CD4-positive, alpha-beta T cell treated with Interferon alpha-2 for 1 hour (primary cell): ENCODE measurements at regions not wholly inside any gene's neighbourhood (a gene's known extent, or its start where the extent isn't known, plus 50 kb on each side); places are given as distances from the start of the nearest gene placed in this dataset.

Experiments
- DNase-seq, 2 donors: peaks; one replicate each; pipeline ENCODE4 v3.0.0-alpha.2; 2020 to 2022

DNA sequence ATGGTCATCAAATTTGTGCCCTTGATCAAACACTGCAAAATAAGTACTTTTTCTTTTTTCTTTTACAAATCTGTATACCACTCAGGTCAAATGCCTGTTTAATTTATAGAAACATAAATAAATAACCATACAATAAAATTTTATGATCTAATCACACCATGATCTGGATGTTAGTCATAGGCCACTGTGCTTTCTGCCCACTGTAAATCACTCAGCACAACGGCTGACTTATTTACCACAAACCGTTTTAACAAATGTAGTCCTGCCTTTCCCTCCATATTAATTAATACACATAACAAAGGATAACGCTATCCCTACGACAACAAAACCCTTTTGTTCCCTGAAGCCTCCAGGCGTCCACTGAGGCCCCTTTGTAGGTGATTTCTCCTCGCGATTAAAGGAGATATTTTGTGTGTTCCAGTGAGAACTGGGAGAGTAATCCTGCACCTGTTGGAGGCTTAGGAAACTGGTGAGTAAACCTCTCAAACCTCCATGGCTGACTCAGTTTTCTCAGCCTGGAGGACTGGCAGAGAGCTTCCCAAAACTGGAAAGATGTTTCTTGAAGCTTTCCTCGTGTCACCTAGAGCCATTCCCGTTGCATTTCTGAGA is 477.1 kb upstream of the SGCG start:
- DNase-seq, result no peak

DNA sequence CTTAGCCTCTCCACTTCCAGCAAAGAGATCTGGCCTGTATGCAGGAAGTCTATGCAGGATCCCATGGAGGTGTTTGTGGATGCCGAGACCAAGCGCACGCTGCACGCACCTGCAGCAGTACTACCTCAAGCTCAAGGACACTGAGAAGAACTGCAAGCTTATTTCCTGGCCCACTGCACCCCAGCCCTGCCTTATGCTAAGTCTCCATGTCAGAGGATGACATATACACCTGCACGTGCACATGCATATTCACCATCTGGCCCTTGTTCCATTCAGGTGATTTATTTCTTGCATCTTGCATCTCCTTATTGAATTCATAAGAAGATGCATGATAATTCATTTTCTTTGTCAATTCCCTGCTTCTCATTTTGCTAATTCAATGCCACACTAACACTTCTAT is 472.8 kb upstream of the SGCG start:
- no peak for DNase-seq

DNA sequence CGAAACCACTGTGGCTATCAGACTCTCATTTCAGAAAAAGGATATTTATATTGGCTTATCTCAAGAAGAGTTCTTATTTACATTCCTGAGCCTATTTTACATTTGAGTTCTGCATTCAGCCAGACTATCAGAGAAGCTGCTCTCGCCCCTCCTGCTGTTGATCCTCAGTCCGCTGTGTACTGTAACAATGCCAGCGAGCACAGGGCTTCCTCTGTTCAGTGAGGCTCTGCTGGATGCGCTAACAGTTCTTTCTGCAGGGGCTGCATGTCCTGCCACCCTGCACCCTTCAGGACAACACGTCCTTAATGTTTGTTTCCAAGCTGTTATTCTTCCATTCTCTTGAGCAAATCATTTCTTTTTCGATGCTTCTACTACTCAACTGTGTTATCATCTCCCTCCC is 463.7 kb upstream of the SGCG start:
- no peak for DNase-seq

- DNase-seq, result no peak
These were observed 454.1 kb upstream of the SGCG start for GRCh38 chr13:22726726-22727125.

DNA sequence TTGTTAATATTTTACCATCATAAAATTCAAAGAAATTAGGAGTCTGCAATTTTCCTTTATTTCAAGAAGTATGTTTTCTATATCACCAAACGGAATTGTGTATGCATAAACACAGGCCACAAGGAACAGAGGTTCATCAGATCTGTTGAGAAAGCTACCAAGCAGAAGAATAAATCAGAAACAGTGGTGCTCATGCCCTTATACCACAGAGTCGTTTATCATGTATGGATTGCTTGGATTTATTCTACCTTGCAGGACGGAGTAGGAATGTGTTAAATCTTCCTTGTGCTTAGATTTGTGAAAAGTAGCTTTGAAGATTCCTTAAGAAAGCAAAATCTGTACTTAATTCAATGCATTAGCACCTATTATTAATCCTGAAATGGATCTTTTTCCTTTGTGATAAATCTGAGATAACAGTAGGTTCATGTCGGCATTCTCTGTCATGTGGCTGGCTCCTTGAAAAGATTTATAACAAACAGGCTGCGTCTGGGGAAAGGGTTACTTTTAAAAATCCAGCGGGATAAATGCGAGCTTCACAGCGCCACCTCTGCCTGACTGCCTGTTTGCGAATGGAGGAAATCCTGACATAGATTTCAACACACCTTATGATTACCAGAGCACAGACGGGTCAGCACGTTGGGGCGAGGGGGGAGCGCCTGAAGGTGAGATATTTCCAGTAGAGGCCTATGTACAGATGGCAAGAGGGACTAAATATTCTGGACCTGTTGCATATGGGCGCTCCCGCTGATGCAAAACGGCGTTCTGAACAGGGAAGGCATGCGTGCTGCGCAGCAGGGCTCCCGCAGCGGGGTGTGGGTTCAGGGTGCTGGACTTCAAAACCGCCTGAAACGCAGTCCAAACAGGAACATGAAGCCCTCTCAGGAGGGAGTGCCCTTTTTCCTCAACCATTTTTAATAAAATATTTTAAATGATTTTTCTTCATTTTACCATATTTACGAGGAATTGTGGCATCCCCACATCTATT is 445.5 kb upstream of the SGCG start:
- DNase-seq, result no peak

DNA sequence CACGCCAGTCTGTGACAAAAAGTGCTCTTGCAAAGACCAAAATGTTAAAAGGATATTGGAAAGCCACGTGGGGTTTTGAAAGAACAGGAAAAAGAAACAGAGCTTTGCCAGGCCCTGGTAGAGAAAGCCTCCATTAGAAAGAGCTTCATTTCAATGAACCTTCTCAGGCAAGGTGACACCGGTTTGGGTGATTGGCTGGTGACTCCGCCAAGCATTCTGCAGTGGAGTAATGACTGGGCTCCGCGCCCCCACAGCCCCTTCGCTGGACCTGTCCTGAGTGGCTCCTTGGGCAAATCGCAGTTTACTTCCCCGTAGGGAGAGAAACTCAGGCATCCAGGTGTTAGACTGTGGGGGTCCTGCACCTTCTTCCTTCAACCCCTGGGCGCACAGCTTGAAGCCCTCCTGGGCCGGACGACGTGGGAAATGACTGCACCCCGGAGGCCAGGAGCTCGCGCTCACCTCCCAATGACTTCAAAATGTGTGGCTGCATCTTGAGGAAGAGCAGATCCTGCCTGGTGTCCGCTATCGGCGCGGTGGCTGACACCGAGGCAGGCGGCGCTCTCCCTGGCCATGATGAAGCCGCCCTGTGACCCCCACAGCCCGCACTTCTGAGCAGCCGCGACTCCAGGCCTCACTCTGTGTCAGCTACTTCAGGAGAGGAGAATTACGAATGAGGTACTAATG is 444.6 kb upstream of the SGCG start:
- DNase-seq, result no peak

GRCh38 chr13:22736768-22737092 is 444.0 kb upstream of the SGCG start:
- no peak for DNase-seq

- no peak for DNase-seq
These were observed 442.4 kb upstream of the SGCG start for GRCh38 chr13:22738357-22738756.

- no peak for DNase-seq
These were observed 440.5 kb upstream of the SGCG start for GRCh38 chr13:22740264-22740663.

GRCh38 chr13:22744688-22745452 is 435.9 kb upstream of the SGCG start:
- no peak for DNase-seq

DNA sequence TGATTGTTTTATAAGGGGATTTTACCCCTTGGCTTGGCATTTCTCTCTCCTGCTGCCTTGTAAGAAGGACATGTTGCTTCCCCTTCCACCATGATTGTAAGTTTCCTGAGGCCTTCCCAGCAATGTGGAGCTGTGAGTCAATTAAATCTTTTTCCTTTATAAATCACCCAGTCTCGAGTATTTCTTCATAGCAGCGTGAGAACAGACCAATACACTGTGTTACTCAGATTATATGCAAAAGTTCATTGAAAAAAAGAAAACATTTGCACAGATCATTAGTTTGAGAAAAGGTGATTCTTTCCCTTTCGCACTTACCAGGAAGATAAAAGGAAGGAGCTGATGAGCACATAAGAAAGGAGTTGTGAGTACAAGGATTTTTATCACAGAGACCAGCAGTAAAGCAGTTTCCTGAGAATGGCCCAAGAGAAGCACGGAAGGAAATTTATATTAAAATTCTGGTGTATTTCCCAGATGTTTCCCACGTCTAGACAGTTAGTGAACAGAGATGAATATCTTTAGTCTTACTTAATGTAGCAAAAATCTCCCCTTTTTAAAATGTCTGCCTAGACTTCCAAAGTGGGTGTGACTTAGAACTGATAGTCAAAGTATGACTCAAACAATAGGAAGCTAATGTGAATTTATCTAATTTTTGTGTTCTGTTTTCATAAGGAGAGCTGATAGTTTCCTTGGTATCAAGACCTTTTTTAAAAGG is 431.8 kb upstream of the SGCG start:
- DNase-seq, result no peak

DNA sequence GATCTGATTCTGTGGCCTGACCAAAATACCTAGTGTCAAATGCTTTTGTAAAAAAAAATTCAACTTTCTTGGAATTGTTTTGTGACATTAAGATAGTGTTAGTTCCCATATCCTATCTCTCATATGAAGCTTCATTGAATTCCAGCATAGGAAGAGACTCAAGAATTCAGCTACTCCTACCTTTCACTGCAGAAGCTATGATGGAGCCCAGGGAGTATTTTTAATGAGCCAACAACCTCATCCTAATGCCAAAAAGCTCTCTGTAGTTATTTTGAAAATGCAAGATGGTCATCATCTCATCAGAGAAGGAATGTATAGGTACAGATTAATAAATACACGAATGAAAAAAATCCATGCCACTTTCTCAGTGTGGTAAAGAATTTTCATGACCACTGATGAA is 431.2 kb upstream of the SGCG start:
- DNase-seq, result no peak

GRCh38 chr13:22757530-22758120 is 423.2 kb upstream of the SGCG start:
- DNase-seq, result no peak

DNA sequence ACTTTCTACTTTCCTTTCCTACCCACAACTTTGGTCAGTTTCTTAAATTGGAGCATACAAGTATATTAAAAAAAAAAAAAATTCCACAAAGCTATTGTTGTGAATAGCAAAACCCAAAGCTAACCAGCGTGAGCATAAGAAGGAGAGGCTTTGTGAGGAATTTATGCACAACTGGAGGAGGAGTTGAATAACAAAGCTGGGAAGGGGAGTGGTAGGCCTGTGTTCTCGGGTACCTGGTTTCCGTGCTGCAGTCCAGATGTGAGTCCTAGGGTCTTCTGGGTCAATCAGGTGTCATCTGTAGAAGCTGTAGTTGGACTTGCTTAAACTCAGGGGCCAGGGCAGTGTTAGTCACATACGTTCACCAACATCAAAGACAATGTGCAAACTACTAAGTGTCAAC is 422.5 kb upstream of the SGCG start:
- no peak for DNase-seq

DNA sequence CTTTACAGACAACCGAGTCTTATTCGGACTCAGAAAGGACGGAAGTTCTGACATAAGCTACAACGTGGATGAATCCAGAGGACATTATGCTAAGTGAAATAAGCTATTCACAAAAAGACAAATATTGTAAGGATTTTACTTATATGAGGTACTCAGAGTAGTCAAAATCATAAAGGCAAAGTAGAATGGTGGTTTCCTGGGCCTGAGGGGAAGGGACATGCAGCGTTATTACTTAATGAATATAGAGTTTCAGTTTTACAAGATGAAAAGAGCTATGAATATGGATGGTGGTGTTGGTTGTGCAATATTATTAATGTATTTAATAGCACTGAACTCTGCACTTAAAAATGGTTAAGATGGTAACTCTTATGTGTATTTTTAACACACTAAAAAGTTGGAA is 419.1 kb upstream of the SGCG start:
- DNase-seq, result no peak

GRCh38 chr13:22765547-22765946 is 415.2 kb upstream of the SGCG start:
- no peak for DNase-seq

GRCh38 chr13:22770891-22771290 is 409.9 kb upstream of the SGCG start:
- no peak for DNase-seq

DNA sequence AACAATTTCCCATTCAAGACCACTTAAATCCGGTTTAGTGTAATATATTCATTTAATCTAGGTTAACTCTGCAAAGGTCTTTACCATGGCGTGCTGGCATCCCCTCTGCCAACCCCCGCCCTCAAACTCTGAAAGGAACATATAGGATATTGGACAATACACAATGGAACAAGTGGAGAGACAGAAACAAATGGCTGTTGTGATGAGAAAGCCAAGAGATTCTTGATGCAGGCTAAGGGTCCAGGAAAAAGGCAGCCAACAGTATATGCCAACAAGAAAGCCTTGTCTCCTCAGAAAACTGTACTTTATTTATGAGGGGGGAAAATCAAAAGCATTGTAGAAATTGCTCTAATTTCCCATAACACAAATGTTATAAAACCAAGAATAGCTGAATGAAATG is 407.3 kb upstream of the SGCG start:
- DNase-seq, result no peak

DNA sequence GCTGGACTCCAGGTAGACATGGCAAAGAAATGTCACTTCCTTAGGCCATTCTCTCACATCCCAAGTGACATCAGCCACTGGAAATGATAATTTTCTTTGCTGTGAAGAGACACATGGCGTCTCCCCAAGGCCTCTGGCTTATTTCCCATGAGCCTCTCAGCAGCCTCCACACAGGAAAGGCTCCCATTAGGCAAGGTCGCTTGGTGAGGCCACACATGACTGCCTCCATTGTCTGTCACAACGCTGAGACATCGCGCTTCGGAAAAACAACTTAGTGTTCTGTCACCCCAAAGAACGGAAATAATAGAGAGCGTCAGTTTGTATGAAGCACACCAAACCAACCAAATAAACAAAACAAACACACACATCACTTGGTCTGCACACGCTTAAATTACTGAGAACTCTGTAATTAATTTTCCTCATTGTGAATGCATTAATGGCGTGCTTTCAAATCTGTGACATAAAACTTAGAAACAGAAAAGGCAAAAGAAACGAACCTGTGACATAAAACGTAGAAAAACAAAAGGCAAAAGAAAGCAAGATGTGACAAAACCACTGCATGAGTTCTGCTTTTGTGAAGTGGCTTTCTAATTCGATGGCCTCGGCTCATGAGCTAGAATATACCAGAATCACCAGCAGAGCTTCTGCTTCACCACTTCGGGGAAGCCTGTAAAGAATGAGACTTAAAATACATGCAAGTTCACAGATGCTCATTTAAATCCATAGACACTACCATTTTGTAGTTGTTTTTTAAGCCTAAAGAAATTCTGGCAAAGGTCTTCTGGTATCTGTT is 404.2 kb upstream of the SGCG start:
- DNase-seq, result no peak

- DNase-seq, result no peak
These were observed 403.6 kb upstream of the SGCG start for GRCh38 chr13:22777207-22777606.

DNA sequence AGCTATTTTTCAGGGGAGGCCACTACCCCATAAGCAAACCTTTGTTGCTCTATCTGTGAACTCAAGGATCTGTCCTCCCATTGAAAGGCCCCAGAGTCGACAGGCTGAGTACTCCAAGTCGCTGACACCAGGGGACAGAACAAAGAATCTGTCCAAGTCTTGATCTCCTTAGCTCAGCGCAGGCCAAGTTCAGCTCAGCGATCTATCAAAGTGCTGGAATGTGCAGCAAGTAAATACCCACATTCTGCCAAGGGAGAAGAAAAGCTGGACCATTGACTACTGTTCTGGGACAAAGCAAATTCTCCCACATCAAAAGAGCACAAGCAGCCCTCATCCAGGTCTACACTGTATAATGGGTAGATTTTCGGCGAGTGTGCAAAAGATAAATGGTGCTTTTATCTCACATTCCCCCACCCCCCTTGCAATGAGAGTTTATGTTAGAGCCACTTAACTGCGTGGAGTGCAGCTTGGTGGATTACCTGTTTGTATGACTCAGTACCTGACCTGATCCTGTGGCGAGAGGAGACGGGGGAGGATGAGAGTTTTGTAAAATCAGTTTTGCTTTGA is 391.7 kb upstream of the SGCG start:
- no peak for DNase-seq
